Gastrocnemius medialis (tissue), 4 donors: ENCODE measurements at regions not wholly inside any gene's neighbourhood (a gene's known extent, or its start where the extent isn't known, plus 50 kb on each side); places are given as distances from the start of the nearest gene placed in this dataset.

Experiments
- POLR2A ChIP-seq, 2 donors: fragments of 450-650 bp; IDR thresholded peaks; one replicate each; pipeline ENCODE4 v1.6.1; 2017; ENCODE audit warnings: antibody characterized with exemption in 2 of 2, mild to moderate bottlenecking in 2 of 2, moderate library complexity in 2 of 2
- TF ChIP-seq, protein P1 (sequence below), 5 experiments: fragments of 450-650 bp in 3 of 5; fragments of 200-600 bp in 2 of 5; sonication (generic) in 2 of 5; IDR thresholded peaks in 4 of 5; conservative IDR thresholded peaks in 1 of 5; 1 replicate in 4 of 5; 2 replicates in 1 of 5; pipeline ENCODE4 v1.5.1; 2016 to 2019; ENCODE audit warnings: antibody characterized with exemption in 5 of 5, mild to moderate bottlenecking in 3 of 5, moderate library complexity in 3 of 5

DNA sequence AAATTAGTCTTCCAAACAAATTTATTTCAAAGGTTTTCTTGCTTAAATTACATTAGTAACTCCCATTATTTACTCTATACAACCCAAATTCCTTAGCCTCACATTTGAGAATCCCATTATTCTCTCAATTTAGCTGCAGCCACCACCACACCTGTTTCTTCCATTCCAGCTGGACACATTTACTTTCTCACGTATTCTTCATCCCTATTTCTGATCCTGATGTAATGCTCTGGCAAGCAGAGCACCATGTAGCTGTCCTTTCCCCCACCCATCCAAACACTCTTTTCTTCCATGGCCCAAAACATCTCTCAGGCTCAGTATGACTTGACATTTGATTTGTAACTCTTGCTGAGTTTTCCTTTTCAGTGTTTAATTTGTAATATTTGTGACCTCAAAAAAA, 240.2 kb upstream of the CLEC14A start:
- no peak for TF ChIP-seq POLR2A (IDR thresholded peaks at IDR 0.05)
- TF ChIP-seq, protein P1, sequence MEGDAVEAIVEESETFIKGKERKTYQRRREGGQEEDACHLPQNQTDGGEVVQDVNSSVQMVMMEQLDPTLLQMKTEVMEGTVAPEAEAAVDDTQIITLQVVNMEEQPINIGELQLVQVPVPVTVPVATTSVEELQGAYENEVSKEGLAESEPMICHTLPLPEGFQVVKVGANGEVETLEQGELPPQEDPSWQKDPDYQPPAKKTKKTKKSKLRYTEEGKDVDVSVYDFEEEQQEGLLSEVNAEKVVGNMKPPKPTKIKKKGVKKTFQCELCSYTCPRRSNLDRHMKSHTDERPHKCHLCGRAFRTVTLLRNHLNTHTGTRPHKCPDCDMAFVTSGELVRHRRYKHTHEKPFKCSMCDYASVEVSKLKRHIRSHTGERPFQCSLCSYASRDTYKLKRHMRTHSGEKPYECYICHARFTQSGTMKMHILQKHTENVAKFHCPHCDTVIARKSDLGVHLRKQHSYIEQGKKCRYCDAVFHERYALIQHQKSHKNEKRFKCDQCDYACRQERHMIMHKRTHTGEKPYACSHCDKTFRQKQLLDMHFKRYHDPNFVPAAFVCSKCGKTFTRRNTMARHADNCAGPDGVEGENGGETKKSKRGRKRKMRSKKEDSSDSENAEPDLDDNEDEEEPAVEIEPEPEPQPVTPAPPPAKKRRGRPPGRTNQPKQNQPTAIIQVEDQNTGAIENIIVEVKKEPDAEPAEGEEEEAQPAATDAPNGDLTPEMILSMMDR (IDR thresholded peaks at IDR 0.05 in 4 of 5, conservative IDR thresholded peaks at IDR 0.05 in 1 of 5) = no peak
